Loucy (cell line): ENCODE measurements at regions not wholly inside any gene's neighbourhood (a gene's known extent, or its start where the extent isn't known, plus 50 kb on each side); places are given as distances from the start of the nearest gene placed in this dataset.

Source experiments
- H2AFZ ChIP-seq: fragments of 200-600 bp; sonication (generic); 2 replicates; pipeline ENCODE4 v1.6.0; 2016; ENCODE audit warnings: antibody characterized with exemption, mild to moderate bottlenecking, low read length, moderate library complexity
- H3F3A ChIP-seq: fragments of 200-600 bp; 2 replicates; pipeline ENCODE4 v1.6.0; 2016; ENCODE audit warnings: antibody characterized with exemption, low read depth, mild to moderate bottlenecking
- H3K27me3 ChIP-seq: fragments of 200-600 bp; sonication (generic); 2 replicates; pipeline ENCODE4 v1.6.1; 2014; ENCODE audit warnings: low read length, mild to moderate bottlenecking; ENCODE audit not compliant: insufficient read depth, poor library complexity, severe bottlenecking
- H3K36me3 ChIP-seq: fragments of 200-600 bp; sonication (generic); 2 replicates; pipeline ENCODE4 v1.6.1; 2016; ENCODE audit warnings: low read length; ENCODE audit not compliant: insufficient read depth
- H3K4me1 ChIP-seq: fragments of 200-600 bp; sonication (generic); 2 replicates; pipeline ENCODE4 v1.5.1; 2014; ENCODE audit warnings: low read length, mild to moderate bottlenecking; ENCODE audit not compliant: insufficient read depth, poor library complexity, severe bottlenecking
- H3K4me2 ChIP-seq: fragments of 200-600 bp; sonication (generic); 2 replicates; pipeline ENCODE4 v1.6.0; 2014; ENCODE audit warnings: antibody characterized with exemption, low read length, low read depth, mild to moderate bottlenecking; ENCODE audit not compliant: poor library complexity, severe bottlenecking
- H3K4me3 ChIP-seq: fragments of 200-600 bp; sonication (generic); 2 replicates; pipeline ENCODE4 v1.5.1; 2014; ENCODE audit warnings: low read length, mild to moderate bottlenecking, mixed read lengths; ENCODE audit not compliant: poor library complexity, severe bottlenecking
- H3K79me2 ChIP-seq: fragments of 200-600 bp; sonication (generic); 2 replicates; pipeline ENCODE4 v1.6.1; 2014; ENCODE audit warnings: low read length; ENCODE audit not compliant: insufficient read depth
- H3K9ac ChIP-seq: fragments of 200-600 bp; sonication (generic); 2 replicates; pipeline ENCODE4 v1.6.0; 2014; ENCODE audit warnings: mild to moderate bottlenecking, low read depth, low read length, moderate library complexity; ENCODE audit not compliant: poor library complexity, severe bottlenecking
- H3K9me2 ChIP-seq: fragments of 200-600 bp; sonication (generic); replicated peaks from 2 replicates; pipeline ENCODE4 v1.6.1; 2016; ENCODE audit warnings: low read depth, low read length, mixed read lengths
- H3K9me3 ChIP-seq: fragments of 200-600 bp; sonication (generic); 2 replicates; pipeline ENCODE4 v1.6.1; 2014; ENCODE audit warnings: mild to moderate bottlenecking, antibody characterized with exemption, low read length, low read depth; ENCODE audit not compliant: insufficient read depth
- H4K20me1 ChIP-seq: fragments of 200-600 bp; sonication (generic); 2 replicates; pipeline ENCODE4 v1.6.0; 2014; ENCODE audit warnings: antibody characterized with exemption, low read length, mild to moderate bottlenecking; ENCODE audit not compliant: insufficient read depth, poor library complexity, severe bottlenecking
- CTCF ChIP-seq: fragments of 200-600 bp; sonication (generic); conservative IDR thresholded peaks from 2 replicates; pipeline ENCODE4 v1.5.1; 2014; ENCODE audit warnings: mild to moderate bottlenecking, antibody characterized with exemption, low read length
- EZH2phosphoT487 ChIP-seq: fragments of 200-600 bp; IDR thresholded peaks from 2 replicates; pipeline ENCODE4 v1.6.1; 2018; ENCODE audit warnings: antibody characterized with exemption, mild to moderate bottlenecking, moderate library complexity, borderline replicate concordance

GRCh38 chr6:140281236-140281635 lies 906.8 kb upstream of the CITED2 start:
- Histone ChIP-seq H3K9me2 (no peaks in the 10 kb centered on the region), H3K27me3 (no peaks in the 10 kb centered on the region), H2AFZ (no peak overlapping the region), H3K4me2 (no peak overlapping the region), H3K9ac (no peak overlapping the region), H4K20me1 (no peaks in the 10 kb centered on the region), H3F3A (no peaks in the 10 kb centered on the region), H3K4me3 (no peak overlapping the region), H3K4me1 (no peaks in the 10 kb centered on the region), H3K79me2 (no peaks in the 10 kb centered on the region), H3K36me3 (no peaks in the 10 kb centered on the region), H3K9me3 (no peaks in the 10 kb centered on the region)
- TF ChIP-seq EZH2phosphoT487 (no peak), CTCF (no peak)

GRCh38 chr6:140276719-140277118 lies 902.3 kb upstream of the CITED2 start:
- Histone ChIP-seq H3K36me3 (no peaks in the 10 kb centered on the region), H3K9ac (no peak overlapping the region), H3K4me3 (no peak overlapping the region), H3K27me3 (no peaks in the 10 kb centered on the region), H4K20me1 (no peaks in the 10 kb centered on the region), H3K9me3 (no peaks in the 10 kb centered on the region), H3K4me1 (no peaks in the 10 kb centered on the region), H2AFZ (no peak overlapping the region), H3K79me2 (no peaks in the 10 kb centered on the region), H3F3A (no peaks in the 10 kb centered on the region), H3K4me2 (no peak overlapping the region), H3K9me2 (no peaks in the 10 kb centered on the region)
- TF ChIP-seq CTCF = no peak
- no peak for TF ChIP-seq EZH2phosphoT487

- Histone ChIP-seq H3K36me3 (no peaks in the 10 kb centered on the region), H3K79me2 (no peaks in the 10 kb centered on the region), H4K20me1 (no peaks in the 10 kb centered on the region), H3K27me3 (no peaks in the 10 kb centered on the region), H3K9ac (no peak overlapping the region), H3K4me1 (no peaks in the 10 kb centered on the region), H2AFZ (no peak overlapping the region), H3F3A (no peaks in the 10 kb centered on the region), H3K4me3 (no peak overlapping the region), H3K9me3 (no peaks in the 10 kb centered on the region), H3K9me2 (no peaks in the 10 kb centered on the region), H3K4me2 (no peak overlapping the region)
- TF ChIP-seq CTCF = no peak
- TF ChIP-seq EZH2phosphoT487 = no peak
Measured at GRCh38 chr6:140276133-140276532, 901.7 kb upstream of the CITED2 start.
